ENCODE measurements at regions not wholly inside any gene's neighbourhood (a gene's known extent, or its start where the extent isn't known, plus 50 kb on each side); places are given as distances from the start of the nearest gene placed in this dataset.
A peak's percentile ranks its signal among the peaks of the same experiment; 100 is the strongest.
"Not testable (repeated sequence)": the region's sequence is repeated elsewhere in the genome, so short reads cannot be mapped to it uniquely, and the experiment has no call there.

GRCh38 chr14:30257946-30258661 is 300.9 kb upstream of the G2E3 start:
- DNase-seq (ENCODE audit: low read depth in 4 of 4, low spot score in 1 of 4) = no peak

- no peak for DNase-seq (ENCODE audit: low read depth in 4 of 4, low spot score in 1 of 4)
These were observed 297.9 kb upstream of the G2E3 start for GRCh38 chr14:30260833-30261607.

GRCh38 chr14:30264161-30264560 is 294.8 kb upstream of the G2E3 start:
- no peak for DNase-seq (ENCODE audit: low read depth in 4 of 4, low spot score in 1 of 4)

- no peak for DNase-seq (ENCODE audit: low read depth in 4 of 4, low spot score in 1 of 4)
These were observed 292.7 kb upstream of the G2E3 start for GRCh38 chr14:30266290-30266689.

GRCh38 chr14:30267141-30267540 is 291.8 kb upstream of the G2E3 start:
- no peak for DNase-seq (ENCODE audit: low read depth in 4 of 4, low spot score in 1 of 4)

- DNase-seq (ENCODE audit: low read depth in 4 of 4, low spot score in 1 of 4) = peak; percentile 5 to 47 (median 30)
These were observed 288.5 kb upstream of the G2E3 start for GRCh38 chr14:30270200-30271161.

- DNase-seq (ENCODE audit: low read depth in 4 of 4, low spot score in 1 of 4) = no peak
These were observed 287.1 kb upstream of the G2E3 start for GRCh38 chr14:30271811-30272323.

- DNase-seq (ENCODE audit: low read depth in 4 of 4, low spot score in 1 of 4) = no peak
These were observed 285.8 kb upstream of the G2E3 start for GRCh38 chr14:30272848-30273832.

- DNase-seq (ENCODE audit: low read depth in 4 of 4, low spot score in 1 of 4) = no peak
These were observed 283.4 kb upstream of the G2E3 start for GRCh38 chr14:30275604-30276003.

GRCh38 chr14:30277268-30277667 is 281.7 kb upstream of the G2E3 start:
- no peak for DNase-seq (ENCODE audit: low read depth in 4 of 4, low spot score in 1 of 4)

GRCh38 chr14:30278856-30279255 is 280.1 kb upstream of the G2E3 start:
- not testable (repeated sequence) for DNase-seq (ENCODE audit: low read depth in 4 of 4, low spot score in 1 of 4)

- DNase-seq (ENCODE audit: low read depth in 4 of 4, low spot score in 1 of 4) = no peak
These were observed 275.0 kb upstream of the G2E3 start for GRCh38 chr14:30283822-30284446.

- DNase-seq (ENCODE audit: low read depth in 4 of 4, low spot score in 1 of 4) = no peak
These were observed 274.1 kb upstream of the G2E3 start for GRCh38 chr14:30284808-30285207.

- no peak for DNase-seq (ENCODE audit: low read depth in 4 of 4, low spot score in 1 of 4)
These were observed 271.1 kb upstream of the G2E3 start for GRCh38 chr14:30287579-30288445.

- DNase-seq (ENCODE audit: low read depth in 4 of 4, low spot score in 1 of 4) = no peak
These were observed 269.0 kb upstream of the G2E3 start for GRCh38 chr14:30290001-30290400.

GRCh38 chr14:30291216-30291615 is 267.7 kb upstream of the G2E3 start:
- no peak for DNase-seq (ENCODE audit: low read depth in 4 of 4, low spot score in 1 of 4)

- DNase-seq (ENCODE audit: low read depth in 4 of 4, low spot score in 1 of 4) = no peak
These were observed 266.4 kb upstream of the G2E3 start for GRCh38 chr14:30292541-30292940.

- no peak for DNase-seq (ENCODE audit: low read depth in 4 of 4, low spot score in 1 of 4)
These were observed 263.0 kb upstream of the G2E3 start for GRCh38 chr14:30295980-30296379.

All from stimulated activated CD4-positive, alpha-beta T cell treated with anti-CD3 and anti-CD28 coated beads, Interleukin-1b, Interleukin-23, amount 100 ng/mL, for 24 hours (primary cell).